C4-2B (cell line): ENCODE measurements at regions not wholly inside any gene's neighbourhood (a gene's known extent, or its start where the extent isn't known, plus 50 kb on each side); places are given as distances from the start of the nearest gene placed in this dataset.

Experiments
- ZFX ChIP-seq: fragments of 450-650 bp; IDR thresholded peaks from 2 replicates; pipeline ENCODE4 v1.6.1; 2017
- TF ChIP-seq, protein P1 (sequence below): fragments of 450-650 bp; conservative IDR thresholded peaks from 2 replicates; pipeline ENCODE4 v1.5.1; 2017; ENCODE audit warnings: mild to moderate bottlenecking

DNA sequence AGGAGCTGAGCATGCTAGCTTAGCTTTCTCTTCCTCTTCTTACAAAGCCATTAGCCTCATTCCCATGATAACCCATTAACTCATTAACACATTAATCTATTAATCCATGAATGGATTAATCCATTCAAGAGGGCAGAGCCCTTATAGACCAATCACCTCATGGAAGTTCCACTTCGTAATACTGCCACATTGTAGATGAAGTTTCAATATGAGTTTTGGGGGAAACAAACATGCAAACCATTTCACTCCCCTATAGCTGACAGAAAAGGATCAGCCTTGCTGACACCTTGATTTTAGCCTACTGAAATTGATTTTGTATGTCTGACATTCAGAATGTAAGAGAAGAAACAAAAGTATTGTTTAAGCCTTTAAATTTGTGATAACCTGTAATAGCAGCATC is 251.8 kb upstream of the GALNTL6 start:
- TF ChIP-seq, protein P1, sequence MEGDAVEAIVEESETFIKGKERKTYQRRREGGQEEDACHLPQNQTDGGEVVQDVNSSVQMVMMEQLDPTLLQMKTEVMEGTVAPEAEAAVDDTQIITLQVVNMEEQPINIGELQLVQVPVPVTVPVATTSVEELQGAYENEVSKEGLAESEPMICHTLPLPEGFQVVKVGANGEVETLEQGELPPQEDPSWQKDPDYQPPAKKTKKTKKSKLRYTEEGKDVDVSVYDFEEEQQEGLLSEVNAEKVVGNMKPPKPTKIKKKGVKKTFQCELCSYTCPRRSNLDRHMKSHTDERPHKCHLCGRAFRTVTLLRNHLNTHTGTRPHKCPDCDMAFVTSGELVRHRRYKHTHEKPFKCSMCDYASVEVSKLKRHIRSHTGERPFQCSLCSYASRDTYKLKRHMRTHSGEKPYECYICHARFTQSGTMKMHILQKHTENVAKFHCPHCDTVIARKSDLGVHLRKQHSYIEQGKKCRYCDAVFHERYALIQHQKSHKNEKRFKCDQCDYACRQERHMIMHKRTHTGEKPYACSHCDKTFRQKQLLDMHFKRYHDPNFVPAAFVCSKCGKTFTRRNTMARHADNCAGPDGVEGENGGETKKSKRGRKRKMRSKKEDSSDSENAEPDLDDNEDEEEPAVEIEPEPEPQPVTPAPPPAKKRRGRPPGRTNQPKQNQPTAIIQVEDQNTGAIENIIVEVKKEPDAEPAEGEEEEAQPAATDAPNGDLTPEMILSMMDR = no peak
- TF ChIP-seq ZFX = no peak
